GM10266 (cell line): ENCODE measurements at regions not wholly inside any gene's neighbourhood (a gene's known extent, or its start where the extent isn't known, plus 50 kb on each side); places are given as distances from the start of the nearest gene placed in this dataset.

Experiments used
- DNase-seq: peaks from one replicate; pipeline ENCODE4 v3.0.0; 2012; ENCODE audit errors: extremely low spot score
- TF ChIP-seq, protein P1 (sequence below): IDR thresholded peaks from 2 replicates; pipeline ENCODE4 v1.5.1; 2012; ENCODE audit warnings: mild to moderate bottlenecking, low read depth; ENCODE audit not compliant: control insufficient read depth, insufficient read depth; ENCODE audit errors: missing control alignments

DNA sequence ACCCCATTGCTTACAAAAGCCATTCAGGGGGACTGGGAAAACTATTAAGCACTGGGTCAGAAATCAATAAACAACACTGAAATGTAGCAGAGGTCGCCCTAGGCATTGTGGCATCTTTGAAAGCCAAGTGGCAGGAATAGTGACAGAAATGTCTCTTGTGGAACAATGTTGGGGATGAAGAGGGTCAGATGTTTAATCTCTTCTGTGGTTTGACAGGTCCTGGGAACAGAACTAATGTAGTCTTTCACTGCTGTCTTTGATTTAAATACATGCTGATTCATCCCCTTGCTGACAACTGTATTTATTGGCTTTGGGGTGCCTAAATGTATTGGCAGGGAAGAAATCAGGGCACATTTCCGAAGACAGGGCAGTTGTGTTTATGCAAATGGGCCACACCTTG, 194.8 kb downstream of the ATG4C start:
- no peak for DNase-seq
- TF ChIP-seq, protein P1, sequence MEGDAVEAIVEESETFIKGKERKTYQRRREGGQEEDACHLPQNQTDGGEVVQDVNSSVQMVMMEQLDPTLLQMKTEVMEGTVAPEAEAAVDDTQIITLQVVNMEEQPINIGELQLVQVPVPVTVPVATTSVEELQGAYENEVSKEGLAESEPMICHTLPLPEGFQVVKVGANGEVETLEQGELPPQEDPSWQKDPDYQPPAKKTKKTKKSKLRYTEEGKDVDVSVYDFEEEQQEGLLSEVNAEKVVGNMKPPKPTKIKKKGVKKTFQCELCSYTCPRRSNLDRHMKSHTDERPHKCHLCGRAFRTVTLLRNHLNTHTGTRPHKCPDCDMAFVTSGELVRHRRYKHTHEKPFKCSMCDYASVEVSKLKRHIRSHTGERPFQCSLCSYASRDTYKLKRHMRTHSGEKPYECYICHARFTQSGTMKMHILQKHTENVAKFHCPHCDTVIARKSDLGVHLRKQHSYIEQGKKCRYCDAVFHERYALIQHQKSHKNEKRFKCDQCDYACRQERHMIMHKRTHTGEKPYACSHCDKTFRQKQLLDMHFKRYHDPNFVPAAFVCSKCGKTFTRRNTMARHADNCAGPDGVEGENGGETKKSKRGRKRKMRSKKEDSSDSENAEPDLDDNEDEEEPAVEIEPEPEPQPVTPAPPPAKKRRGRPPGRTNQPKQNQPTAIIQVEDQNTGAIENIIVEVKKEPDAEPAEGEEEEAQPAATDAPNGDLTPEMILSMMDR, result no peak

- TF ChIP-seq, protein P1, result no peak
- no peak for DNase-seq
Measured at GRCh38 chr1:62981434-62981833, 197.5 kb downstream of the ATG4C start.

- TF ChIP-seq, protein P1, result no peak
- no peak for DNase-seq
Measured at GRCh38 chr1:62988867-62989266, 204.9 kb downstream of the ATG4C start.

DNA sequence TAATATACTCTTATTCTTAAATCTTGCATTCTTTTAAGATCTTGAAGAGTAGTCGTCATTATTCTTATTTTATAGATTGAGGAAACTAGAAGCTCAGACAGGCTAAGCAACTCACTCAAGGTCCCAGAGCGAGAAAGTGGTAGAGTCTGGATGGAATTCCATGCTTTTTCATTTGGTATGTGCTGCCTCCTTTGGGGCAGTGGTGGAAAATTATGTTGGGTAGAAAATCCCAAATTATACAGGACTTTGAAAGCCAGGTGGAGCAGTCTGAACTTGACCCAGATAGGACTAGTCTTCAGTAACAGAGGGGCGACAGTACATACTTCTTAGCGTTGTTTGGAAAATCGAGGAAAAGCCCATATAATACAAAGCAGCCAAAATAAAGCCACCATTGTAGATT, 205.6 kb downstream of the ATG4C start:
- TF ChIP-seq, protein P1, result no peak
- DNase-seq, result no peak

DNA sequence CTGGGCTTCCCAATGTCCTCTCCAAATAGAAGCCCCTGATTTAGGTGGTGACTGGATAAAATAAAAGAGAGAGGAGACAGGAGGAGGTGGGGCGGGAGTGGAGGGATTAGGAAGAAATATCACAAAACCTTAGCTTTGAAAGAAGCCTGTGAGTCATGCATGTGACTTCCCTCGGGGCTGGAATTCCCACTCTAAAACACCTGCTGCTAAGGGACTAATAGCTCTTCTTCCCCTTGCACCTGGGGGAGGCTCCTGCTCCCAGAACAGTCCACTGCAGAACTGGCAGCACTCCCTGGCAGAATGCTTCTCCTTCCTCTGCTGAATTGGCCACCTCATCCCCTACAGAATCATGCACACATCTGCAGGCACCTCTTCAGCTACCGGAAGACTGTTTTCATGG, 207.2 kb downstream of the ATG4C start:
- DNase-seq, result no peak
- TF ChIP-seq, protein P1, result no peak

DNA sequence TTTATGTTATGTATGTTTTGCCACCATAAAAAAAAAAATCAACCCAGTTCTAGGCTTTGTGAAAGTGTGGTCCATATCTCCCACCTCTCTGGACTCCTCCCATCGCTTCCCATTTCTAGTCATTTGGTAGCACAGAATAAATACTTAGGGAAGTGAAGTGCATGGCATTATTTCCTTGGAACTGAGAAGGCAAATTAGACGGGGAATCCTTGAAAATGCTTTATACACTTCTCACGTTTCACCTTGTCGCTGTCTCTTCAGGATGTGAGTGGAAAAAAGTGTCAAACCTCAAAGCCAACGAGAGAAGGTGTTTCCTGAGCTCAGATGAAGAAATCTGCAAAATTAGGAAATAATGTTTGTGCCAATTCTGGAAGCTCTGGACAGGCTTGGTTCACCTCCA, 209.9 kb downstream of the ATG4C start:
- TF ChIP-seq, protein P1, result no peak
- DNase-seq, result no peak

- TF ChIP-seq, protein P1, result no peak
- no peak for DNase-seq
Measured at GRCh38 chr1:62995173-62995572, 211.2 kb downstream of the ATG4C start.
